GM12878 (cell line): ENCODE measurements at regions not wholly inside any gene's neighbourhood (a gene's known extent, or its start where the extent isn't known, plus 50 kb on each side); places are given as distances from the start of the nearest gene placed in this dataset.

ENCODE experiments used
- ATAC-seq: fragments of 200-7000 bp; cut with Tn5 transposase; 3 replicates; pipeline ENCODE4 v1.9.1; 2020; ENCODE audit warnings: mild to moderate bottlenecking, moderate library complexity
- BruUV-seq: library from RNA; stranded (reverse); fragments of 400-500 nt; replicated peaks from 2 replicates; lab custom pipeline; 2021; lab: Mats Ljungman, UMichigan
- CTCF ChIA-PET: fragments of 300-600 bp; sonication (Branson Sonifier 250); formaldehyde crosslinking; extraction: SDS; loops from one replicate; lab custom pipeline; 2021; ENCODE audit warnings: inconsistent platforms; lab: Yijun Ruan, JAX
- POLR2A ChIA-PET: fragments of 350-600 bp; formaldehyde crosslinking; extraction: SDS; loops from one replicate; lab custom pipeline; 2021; ENCODE audit warnings: inconsistent platforms; lab: Charles Lee
- RAD21 ChIA-PET: fragments of 300-600 bp; sonication (Branson Sonifier 250); formaldehyde crosslinking; loops from one replicate; lab custom pipeline; 2023; ENCODE audit warnings: antibody characterized with exemption; ENCODE audit not compliant: unreplicated experiment; lab: Charles Lee
- SMC1A ChIA-PET: fragments of 300-600 bp; sonication (Branson Sonifier 250); formaldehyde crosslinking; loops from one replicate; lab custom pipeline; 2023; ENCODE audit not compliant: unreplicated experiment, uncharacterized antibody; lab: Charles Lee
- DNase-seq: peaks from one replicate; pipeline ENCODE4 v3.0.0-alpha.2; 2011; ENCODE audit warnings: low read depth, low spot score
- FAIRE-seq: peaks from 3 replicates; lab custom pipeline; 2011; peaks lifted over from hg19 to GRCh38; lab: Jason Lieb, UNC
- H2AFZ ChIP-seq: 2 replicates; pipeline ENCODE4 v1.6.0; 2011; ENCODE audit warnings: low read depth, low read length, control low read depth; ENCODE audit not compliant: control insufficient read depth
- H3K27ac ChIP-seq: 2 replicates; pipeline ENCODE4 v1.5.1; 2011; ENCODE audit warnings: control low read depth; ENCODE audit not compliant: control insufficient read depth, insufficient read depth
- H3K27me3 ChIP-seq, 2 experiments: replicated peaks in 1 of 2; 2 replicates each; pipeline versions ENCODE4 v1.6.0 to v1.6.1; 2011; ENCODE audit warnings: low read length in 1 of 2; ENCODE audit not compliant: control insufficient read depth in 2 of 2, insufficient read depth in 2 of 2
- H3K36me3 ChIP-seq, 2 experiments: 2 replicates each; pipeline ENCODE4 v1.5.1; 2011; ENCODE audit warnings: low read length in 1 of 2; ENCODE audit not compliant: control insufficient read depth in 2 of 2, insufficient read depth in 2 of 2
- H3K4me1 ChIP-seq: 2 replicates; pipeline ENCODE4 v1.6.1; 2011; ENCODE audit warnings: mild to moderate bottlenecking, low read length, moderate library complexity, mixed read lengths; ENCODE audit not compliant: control insufficient read depth, insufficient read depth
- H3K4me2 ChIP-seq: 2 replicates; pipeline ENCODE4 v1.6.0; 2011; ENCODE audit warnings: control low read depth; ENCODE audit not compliant: control insufficient read depth, insufficient read depth
- H3K4me3 ChIP-seq: fragments of 200-600 bp; sonication (generic); 2 replicates; pipeline ENCODE4 v1.5.1; 2016
- H3K79me2 ChIP-seq: 2 replicates; pipeline ENCODE4 v1.6.0; 2011; ENCODE audit warnings: low read length; ENCODE audit not compliant: control insufficient read depth, insufficient read depth
- H3K9ac ChIP-seq: 2 replicates; pipeline ENCODE4 v1.8.0; 2011; ENCODE audit warnings: low read length, control low read depth, mixed read lengths; ENCODE audit not compliant: control insufficient read depth, insufficient read depth
- H3K9me3 ChIP-seq: replicated peaks from 3 replicates; pipeline ENCODE4 v1.5.1; 2011; ENCODE audit warnings: mild to moderate bottlenecking, low read length; ENCODE audit not compliant: control insufficient read depth, insufficient read depth
- H4K20me1 ChIP-seq: 2 replicates; pipeline ENCODE4 v1.6.0; 2011; ENCODE audit not compliant: control insufficient read depth, insufficient read depth
- EED ChIP-seq: sonication (generic); IDR thresholded peaks from 2 replicates; pipeline ENCODE4 v1.6.1; 2016; ENCODE audit warnings: antibody characterized with exemption, low read depth
- FOXM1 ChIP-seq: IDR thresholded peaks from 2 replicates; pipeline ENCODE4 v1.6.1; 2012; ENCODE audit warnings: low read depth, mild to moderate bottlenecking, inconsistent platforms, low read length, moderate library complexity
- GABPA ChIP-seq: IDR thresholded peaks from 2 replicates; pipeline ENCODE4 v1.6.1; 2014; ENCODE audit warnings: antibody characterized with exemption, low read depth, mild to moderate bottlenecking, inconsistent platforms
- HSF1 ChIP-seq: fragments of 150-350 bp; IDR thresholded peaks from 2 replicates; pipeline ENCODE4 v1.6.1; 2014; ENCODE audit warnings: mild to moderate bottlenecking, low read depth, low read length
- NBN ChIP-seq: fragments of 450-650 bp; IDR thresholded peaks from 2 replicates; pipeline ENCODE4 v1.6.1; 2016
- RB1 ChIP-seq: fragments of 450-650 bp; formaldehyde crosslinking; IDR thresholded peaks from 2 replicates; pipeline ENCODE4 v1.6.1; 2017; ENCODE audit warnings: mild to moderate bottlenecking, borderline replicate concordance
- RFX5 ChIP-seq: IDR thresholded peaks from 2 replicates; pipeline ENCODE4 v1.6.1; 2011; ENCODE audit warnings: low read depth, low read length, improper control_type of control experiment
- SIN3A ChIP-seq: IDR thresholded peaks from 2 replicates; pipeline ENCODE4 v1.6.1; 2012; ENCODE audit warnings: low read depth, low read length, improper control_type of control experiment
- TCF3 ChIP-seq: IDR thresholded peaks from 2 replicates; pipeline ENCODE4 v1.6.1; 2012; ENCODE audit warnings: low read depth, mild to moderate bottlenecking, low read length, borderline replicate concordance; ENCODE audit not compliant: insufficient read depth
- ZNF622 ChIP-seq: fragments of 450-650 bp; IDR thresholded peaks from 2 replicates; pipeline ENCODE4 v1.6.1; 2017; ENCODE audit warnings: mild to moderate bottlenecking, inconsistent platforms
- ZNF687 ChIP-seq: fragments of 450-650 bp; IDR thresholded peaks from 2 replicates; pipeline ENCODE4 v1.6.1; 2017; ENCODE audit warnings: mild to moderate bottlenecking, moderate library complexity
- WGBS: methylation state at CpG from one replicate; pipeline ENCODE4 v1.1.6; 2016; ENCODE audit warnings: low lambda C conversion rate; ENCODE audit not compliant: insufficient replicate concordance, insufficient coverage; ENCODE audit errors: missing lambda C conversion rate; 5-methylcytosine and 5-hydroxymethylcytosine counted together
- in situ Hi-C: fragments of 300-500 bp; cut with MboI; formaldehyde crosslinking; loops from 9 replicates; pipeline ENCODE4 v1.14.3; 2018; ENCODE audit warnings: mixed read lengths
- intact Hi-C: fragments of 100-400 bp; cut with micrococcal nuclease; formaldehyde crosslinking; loops from one replicate; pipeline ENCODE4 v1.14.2; 2022; ENCODE audit not compliant: unreplicated experiment

GRCh38 chr14:83207550-83207949 is 1673.9 kb upstream of the SEL1L start:
- H3K79me2 ChIP-seq: no peaks in the 10 kb centered on the region
- no TSS peak for BruUV-seq
- H4K20me1 ChIP-seq: no peaks in the 10 kb centered on the region
- no peaks in the 10 kb centered on the region for H3K9me3 ChIP-seq
- H3K9ac ChIP-seq: no peak overlapping the region
- intact Hi-C loops (no loop called here), in situ Hi-C loops (no loop called here)
- H2AFZ ChIP-seq: no peak overlapping the region
- FAIRE-seq: no peak
- ChIA-PET POLR2A (no interaction called here), CTCF (no interaction called here), RAD21 (no interaction called here), SMC1A (no interaction called here)
- TF ChIP-seq TCF3: no peak
- TF ChIP-seq EED: no peak
- H3K27ac ChIP-seq: no peak overlapping the region
- no peaks in the 10 kb centered on the region for H3K4me1 ChIP-seq
- no peak for DNase-seq
- peak; percentile 51 for ATAC-seq
- H3K36me3 ChIP-seq: no peaks in the 10 kb centered on the region
- no peaks in the 10 kb centered on the region for H3K27me3 ChIP-seq
- no peak overlapping the region for H3K4me2 ChIP-seq
- 25% methylated on average over 1 of the region's 1 CpG for WGBS
- no peak overlapping the region for H3K4me3 ChIP-seq

- H2AFZ ChIP-seq: no peak overlapping the region
- in situ Hi-C loops (no loop called here), intact Hi-C loops (no loop called here)
- no peak for FAIRE-seq
- peak; percentile 29 for ATAC-seq
- ChIA-PET SMC1A (no interaction called here), RAD21 (no interaction called here), POLR2A (no interaction called here), CTCF (no interaction called here)
- no peaks in the 10 kb centered on the region for H3K79me2 ChIP-seq
- no TSS peak for BruUV-seq
- H3K9ac ChIP-seq: no peak overlapping the region
- H3K4me3 ChIP-seq: no peak overlapping the region
- H3K36me3 ChIP-seq: no peaks in the 10 kb centered on the region
- H3K4me1 ChIP-seq: no peaks in the 10 kb centered on the region
- H3K4me2 ChIP-seq: no peak overlapping the region
- no peaks in the 10 kb centered on the region for H3K27me3 ChIP-seq
- no peak for TF ChIP-seq ZNF622
- no peak for TF ChIP-seq HSF1
- TF ChIP-seq FOXM1: no peak
- TF ChIP-seq RB1: no peak
- no peak for TF ChIP-seq GABPA
- no peak for TF ChIP-seq SIN3A
- no peak for TF ChIP-seq ZNF687
- no peak for TF ChIP-seq RFX5
- TF ChIP-seq NBN: no peak
- no peak for DNase-seq
- WGBS: 0% methylated on average over 1 of the region's 1 CpG
- H3K9me3 ChIP-seq: no peaks in the 10 kb centered on the region
- H3K27ac ChIP-seq: no peak overlapping the region
- no peaks in the 10 kb centered on the region for H4K20me1 ChIP-seq
Measured at GRCh38 chr14:83208341-83208740, 1674.7 kb upstream of the SEL1L start.
